HEK293 (cell line): ENCODE measurements at regions not wholly inside any gene's neighbourhood (a gene's known extent, or its start where the extent isn't known, plus 50 kb on each side); places are given as distances from the start of the nearest gene placed in this dataset.

Source experiments
- CTCF ChIA-PET: fragments of 350-600 bp; formaldehyde crosslinking; extraction: SDS; loops from one replicate; lab custom pipeline; 2021; ENCODE audit warnings: antibody characterized with exemption; lab: Yijun Ruan, JAX
- POLR2A ChIA-PET: fragments of 300-600 bp; formaldehyde crosslinking; extraction: SDS; loops from one replicate; lab custom pipeline; 2020; ENCODE audit warnings: antibody characterized with exemption, inconsistent platforms; lab: Yijun Ruan, JAX
- H3K27ac ChIP-seq: fragments of 200-500 bp; sonication (Bioruptor generic); 2 replicates; pipeline ENCODE4 v1.5.1; 2014; ENCODE audit warnings: low read depth, low read length, control low read depth, inconsistent platforms; ENCODE audit errors: extremely low read depth
- H3K36me3 ChIP-seq, 2 experiments: fragments of 200-500 bp in 1 of 2; sonication (Bioruptor generic) in 1 of 2; 1 replicate in 1 of 2; 2 replicates in 1 of 2; pipeline ENCODE4 v1.5.1; 2014 to 2017; ENCODE audit warnings: inconsistent platforms in 2 of 2, low read length in 2 of 2; ENCODE audit not compliant: control insufficient read depth in 2 of 2, insufficient read depth in 1 of 2
- H3K4me1 ChIP-seq: fragments of 200-500 bp; sonication (Bioruptor generic); 2 replicates; pipeline ENCODE4 v1.5.1; 2014; ENCODE audit warnings: mild to moderate bottlenecking, low read length, inconsistent platforms; ENCODE audit not compliant: control insufficient read depth, insufficient read depth
- H3K4me3 ChIP-seq: 2 replicates; pipeline ENCODE4 v1.5.1; 2011; ENCODE audit warnings: low read depth, mild to moderate bottlenecking, control low read depth, low read length, moderate library complexity
- H3K9me3 ChIP-seq: fragments of 200-500 bp; sonication (Bioruptor generic); 2 replicates; pipeline ENCODE4 v1.5.1; 2014; ENCODE audit warnings: low read depth, low read length, inconsistent platforms; ENCODE audit not compliant: control insufficient read depth, insufficient read depth
- KLF8 ChIP-seq: fragments of 450-650 bp; formaldehyde crosslinking; IDR thresholded peaks from 2 replicates; pipeline ENCODE4 v1.5.1; 2016; ENCODE audit warnings: missing biosample characterization, missing genetic modification characterization
- PRDM1 ChIP-seq: fragments of 450-650 bp; formaldehyde crosslinking; IDR thresholded peaks from 2 replicates; pipeline ENCODE4; 2016; ENCODE audit warnings: missing biosample characterization, missing genetic modification characterization
- PRDM10 ChIP-seq: fragments of 450-650 bp; formaldehyde crosslinking; IDR thresholded peaks from 2 replicates; pipeline ENCODE4 v1.5.1; 2016; ENCODE audit warnings: missing biosample characterization, missing genetic modification characterization
- REST ChIP-seq: fragments of 450-650 bp; formaldehyde crosslinking; IDR thresholded peaks from 2 replicates; pipeline ENCODE4 v1.5.1; 2016; ENCODE audit warnings: missing biosample characterization, missing genetic modification characterization
- TRIM28 ChIP-seq: IDR thresholded peaks from 2 replicates; pipeline ENCODE4 v1.6.1; 2011; ENCODE audit warnings: low read length, control low read depth, borderline replicate concordance
- ZBTB7A ChIP-seq: fragments of 450-650 bp; formaldehyde crosslinking; IDR thresholded peaks from 2 replicates; pipeline ENCODE4 v1.5.1; 2016; ENCODE audit warnings: low read depth, missing biosample characterization, missing genetic modification characterization
- ZNF133 ChIP-seq: fragments of 450-650 bp; formaldehyde crosslinking; IDR thresholded peaks from 2 replicates; pipeline ENCODE4 v1.5.1; 2016; ENCODE audit warnings: missing biosample characterization, missing genetic modification characterization
- ZNF140 ChIP-seq: fragments of 450-650 bp; formaldehyde crosslinking; IDR thresholded peaks from 2 replicates; pipeline ENCODE4 v1.5.1; 2016; ENCODE audit warnings: missing biosample characterization, missing genetic modification characterization
- ZNF26 ChIP-seq: fragments of 450-650 bp; formaldehyde crosslinking; IDR thresholded peaks from 2 replicates; pipeline ENCODE4 v1.5.1; 2016; ENCODE audit warnings: missing biosample characterization, missing genetic modification characterization
- ZNF266 ChIP-seq: fragments of 450-650 bp; formaldehyde crosslinking; IDR thresholded peaks from 2 replicates; pipeline ENCODE4 v1.5.1; 2016; ENCODE audit warnings: missing biosample characterization, missing genetic modification characterization, low read depth
- ZNF350 ChIP-seq: fragments of 450-650 bp; formaldehyde crosslinking; IDR thresholded peaks from 2 replicates; pipeline ENCODE4 v1.5.0; 2017; ENCODE audit warnings: missing biosample characterization, mild to moderate bottlenecking, missing genetic modification characterization

GRCh38 chr11:8790968-8791367 lies 108.4 kb downstream of the RPL27A start (continued):
- TF ChIP-seq REST (tag by site-specific recombination), result no peak

GRCh38 chr11:8792710-8793109 lies 110.1 kb downstream of the RPL27A start:
- Histone ChIP-seq H3K9me3 (no peaks in the 10 kb centered on the region), H3K27ac (no peak overlapping the region), H3K4me1 (no peaks in the 10 kb centered on the region), H3K36me3 (no peaks in the 10 kb centered on the region), H3K4me3 (no peak overlapping the region)
- ChIA-PET POLR2A (no interaction called here), CTCF (interaction anchor here (0.6 kb wide), 1 partner anchor 788 kb away, joined by 3 read pairs; no protein-coding TSS in a partner anchor)
- no peak for TF ChIP-seq PRDM10 (tag by site-specific recombination)
- no peak for TF ChIP-seq ZNF133 (tag by site-specific recombination)
- TF ChIP-seq KLF8 (tag by site-specific recombination), result no peak
- TF ChIP-seq ZNF266 (tag by site-specific recombination), result no peak
- TF ChIP-seq TRIM28, result no peak
- no peak for TF ChIP-seq ZNF350
- no peak for TF ChIP-seq ZBTB7A
- no peak for TF ChIP-seq ZNF26 (tag by site-specific recombination)

GRCh38 chr11:8793114-8793777 lies 110.7 kb downstream of the RPL27A start:
- TF ChIP-seq ZNF140 (tag by site-specific recombination) (peak; percentile 48; the same call in 1 of the 2 replicates), PRDM1 (tag by site-specific recombination) (no peak)
- TF ChIP-seq, all 188 proteins: peak for 1
- ChIA-PET POLR2A (no interaction called here), CTCF (interaction anchor here (0.6 to 0.7 kb wide), 2 partner anchors 38 to 789 kb away, joined by 3 to 4 read pairs; no protein-coding TSS in a partner anchor)
- no peak overlapping the region for H3K4me3 ChIP-seq
- no peaks in the 10 kb centered on the region for H3K36me3 ChIP-seq
- H3K9me3 ChIP-seq, result no peaks in the 10 kb centered on the region
- H3K4me1 ChIP-seq, result no peaks in the 10 kb centered on the region
- H3K27ac ChIP-seq, result no peak overlapping the region
